Heart left ventricle (tissue), 13 donors: ENCODE measurements at regions not wholly inside any gene's neighbourhood (a gene's known extent, or its start where the extent isn't known, plus 50 kb on each side); places are given as distances from the start of the nearest gene placed in this dataset.

Source experiments
- POLR2A ChIP-seq, 2 donors: fragments of 450-650 bp; IDR thresholded peaks; one replicate each; pipeline ENCODE4 v1.6.1; 2017; ENCODE audit warnings: antibody characterized with exemption in 2 of 2, mild to moderate bottlenecking in 2 of 2, moderate library complexity in 2 of 2
- TF ChIP-seq, protein P1 (sequence below), 12 donors: fragments of 200-600 bp; sonication (generic) in 4 of 12; IDR thresholded peaks; one replicate each; pipeline versions ENCODE4 v1.5.0 to v1.8.0; 2018 to 2022; ENCODE audit warnings: antibody characterized with exemption in 12 of 12, mild to moderate bottlenecking in 5 of 12
- donor health status: ischemic (EF 13 %, LVEDD 7.1; RV severe dilation, severe dysfunction).
- donor health status: DM: no; HTN: yes; CAD: no.
- donor health status: DM: no; HTN: no; CAD: no.
- donor health status: ischemic (EF 25% LVEDD 6.9; RV normal size, moderate dysfunction).
- donor health status: ischemic (EF 25% LVEDD 5.7; RV mildly dilated, moderate dysfunction).
- donor health status: ischemic (EF 35%, LVEDD 5.7; RV mildly dilated, moderate dysfunction).
- donor health status: nonischemic (EF 11% LVEDD 7.7; RV severe dilation, severe dysfunction).
- donor health status: DM: yes; HTN: yes; CAD: no.
- donor health status: PGD.
- donor health status: ischemic (EF 29% LVEDD 5.4; RV normal size, mild dysfunction).
- donor health status: nonischemic (EF 23%, LVEDD 6.1; RV moderate dilation, normal function).

DNA sequence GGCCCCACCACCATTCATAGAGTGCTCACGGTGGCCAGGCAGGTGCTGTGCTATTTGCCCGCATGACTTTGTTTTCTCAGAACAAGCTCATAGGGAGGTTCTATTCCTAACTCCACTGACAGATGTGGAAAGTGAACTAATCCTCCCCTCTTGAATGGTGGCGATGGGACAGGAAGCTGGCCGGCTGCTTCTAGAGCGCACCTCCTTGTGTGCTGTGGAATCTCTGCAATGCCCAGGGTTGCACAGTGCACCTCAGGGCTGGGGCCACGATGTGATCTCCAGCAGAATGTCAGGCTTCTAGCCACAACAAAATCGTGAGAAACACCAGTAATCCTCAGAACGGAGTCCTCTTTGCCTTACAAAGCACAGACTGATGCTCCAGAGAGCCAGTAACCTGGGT, 53.8 kb upstream of the SLC22A23 start:
- TF ChIP-seq, protein P1, sequence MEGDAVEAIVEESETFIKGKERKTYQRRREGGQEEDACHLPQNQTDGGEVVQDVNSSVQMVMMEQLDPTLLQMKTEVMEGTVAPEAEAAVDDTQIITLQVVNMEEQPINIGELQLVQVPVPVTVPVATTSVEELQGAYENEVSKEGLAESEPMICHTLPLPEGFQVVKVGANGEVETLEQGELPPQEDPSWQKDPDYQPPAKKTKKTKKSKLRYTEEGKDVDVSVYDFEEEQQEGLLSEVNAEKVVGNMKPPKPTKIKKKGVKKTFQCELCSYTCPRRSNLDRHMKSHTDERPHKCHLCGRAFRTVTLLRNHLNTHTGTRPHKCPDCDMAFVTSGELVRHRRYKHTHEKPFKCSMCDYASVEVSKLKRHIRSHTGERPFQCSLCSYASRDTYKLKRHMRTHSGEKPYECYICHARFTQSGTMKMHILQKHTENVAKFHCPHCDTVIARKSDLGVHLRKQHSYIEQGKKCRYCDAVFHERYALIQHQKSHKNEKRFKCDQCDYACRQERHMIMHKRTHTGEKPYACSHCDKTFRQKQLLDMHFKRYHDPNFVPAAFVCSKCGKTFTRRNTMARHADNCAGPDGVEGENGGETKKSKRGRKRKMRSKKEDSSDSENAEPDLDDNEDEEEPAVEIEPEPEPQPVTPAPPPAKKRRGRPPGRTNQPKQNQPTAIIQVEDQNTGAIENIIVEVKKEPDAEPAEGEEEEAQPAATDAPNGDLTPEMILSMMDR (IDR thresholded peaks at IDR 0.05): no peak
- no peak for TF ChIP-seq POLR2A (IDR thresholded peaks at IDR 0.05)
